ENCODE measurements at regions not wholly inside any gene's neighbourhood (a gene's known extent, or its start where the extent isn't known, plus 50 kb on each side); places are given as distances from the start of the nearest gene placed in this dataset.

DNA sequence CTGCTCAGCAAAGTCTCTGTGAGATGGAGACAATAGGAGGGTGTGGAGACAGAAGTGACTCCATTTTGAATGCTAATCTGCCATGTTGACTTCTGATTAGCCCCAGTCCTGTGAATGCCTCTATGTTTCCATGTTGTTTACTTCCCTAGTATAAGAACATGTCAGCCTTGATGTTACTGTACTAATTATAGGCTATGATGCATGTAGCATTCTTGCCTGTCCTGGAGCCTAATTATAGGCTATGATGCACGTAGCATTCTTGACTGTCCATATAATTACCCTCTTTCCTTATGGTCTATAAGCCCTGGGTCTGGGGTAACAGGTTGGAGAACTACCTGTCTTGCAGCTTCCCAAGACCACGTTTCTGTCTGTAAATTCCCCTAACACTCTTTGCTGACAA, 353.3 kb upstream of the CLINT1 start:
- 70% methylated on average over 2 of the region's 2 CpGs for WGBS (ENCODE audit: low lambda C conversion rate, missing lambda C conversion rate)
- Histone ChIP-seq H3K9me3 (ENCODE audit: low read depth) (no peaks in the 10 kb centered on the region), H3K4me2 (no peak overlapping the region), H3K27me3 (no peaks in the 10 kb centered on the region), H2AFZ (no peak overlapping the region), H3K4me3 (no peak overlapping the region), H4K20me1 (ENCODE audit: insufficient read depth, poor library complexity, severe bottlenecking) (no peaks in the 10 kb centered on the region), H3K27ac (no peak overlapping the region), H3K9me2 (replicated peaks; ENCODE audit: insufficient read depth) (no peaks in the 10 kb centered on the region), H3K79me2 (no peaks in the 10 kb centered on the region), H3K4me1 (ENCODE audit: insufficient read depth) (no peaks in the 10 kb centered on the region), H3K36me3 (replicated peaks; ENCODE audit: insufficient read depth, low read depth) (no peaks in the 10 kb centered on the region)
- TF ChIP-seq EZH2 (IDR thresholded peaks at IDR 0.05; ENCODE audit: borderline replicate concordance) (no peak), EZH2phosphoT487 (IDR thresholded peaks at IDR 0.05; ENCODE audit: low read depth, severe bottlenecking, unreplicated experiment) (no peak)
- TF ChIP-seq, protein P1, sequence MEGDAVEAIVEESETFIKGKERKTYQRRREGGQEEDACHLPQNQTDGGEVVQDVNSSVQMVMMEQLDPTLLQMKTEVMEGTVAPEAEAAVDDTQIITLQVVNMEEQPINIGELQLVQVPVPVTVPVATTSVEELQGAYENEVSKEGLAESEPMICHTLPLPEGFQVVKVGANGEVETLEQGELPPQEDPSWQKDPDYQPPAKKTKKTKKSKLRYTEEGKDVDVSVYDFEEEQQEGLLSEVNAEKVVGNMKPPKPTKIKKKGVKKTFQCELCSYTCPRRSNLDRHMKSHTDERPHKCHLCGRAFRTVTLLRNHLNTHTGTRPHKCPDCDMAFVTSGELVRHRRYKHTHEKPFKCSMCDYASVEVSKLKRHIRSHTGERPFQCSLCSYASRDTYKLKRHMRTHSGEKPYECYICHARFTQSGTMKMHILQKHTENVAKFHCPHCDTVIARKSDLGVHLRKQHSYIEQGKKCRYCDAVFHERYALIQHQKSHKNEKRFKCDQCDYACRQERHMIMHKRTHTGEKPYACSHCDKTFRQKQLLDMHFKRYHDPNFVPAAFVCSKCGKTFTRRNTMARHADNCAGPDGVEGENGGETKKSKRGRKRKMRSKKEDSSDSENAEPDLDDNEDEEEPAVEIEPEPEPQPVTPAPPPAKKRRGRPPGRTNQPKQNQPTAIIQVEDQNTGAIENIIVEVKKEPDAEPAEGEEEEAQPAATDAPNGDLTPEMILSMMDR (IDR thresholded peaks at IDR 0.05; ENCODE audit: poor library complexity): no peak
- no peak for DNase-seq (ENCODE audit: low spot score)

DNA sequence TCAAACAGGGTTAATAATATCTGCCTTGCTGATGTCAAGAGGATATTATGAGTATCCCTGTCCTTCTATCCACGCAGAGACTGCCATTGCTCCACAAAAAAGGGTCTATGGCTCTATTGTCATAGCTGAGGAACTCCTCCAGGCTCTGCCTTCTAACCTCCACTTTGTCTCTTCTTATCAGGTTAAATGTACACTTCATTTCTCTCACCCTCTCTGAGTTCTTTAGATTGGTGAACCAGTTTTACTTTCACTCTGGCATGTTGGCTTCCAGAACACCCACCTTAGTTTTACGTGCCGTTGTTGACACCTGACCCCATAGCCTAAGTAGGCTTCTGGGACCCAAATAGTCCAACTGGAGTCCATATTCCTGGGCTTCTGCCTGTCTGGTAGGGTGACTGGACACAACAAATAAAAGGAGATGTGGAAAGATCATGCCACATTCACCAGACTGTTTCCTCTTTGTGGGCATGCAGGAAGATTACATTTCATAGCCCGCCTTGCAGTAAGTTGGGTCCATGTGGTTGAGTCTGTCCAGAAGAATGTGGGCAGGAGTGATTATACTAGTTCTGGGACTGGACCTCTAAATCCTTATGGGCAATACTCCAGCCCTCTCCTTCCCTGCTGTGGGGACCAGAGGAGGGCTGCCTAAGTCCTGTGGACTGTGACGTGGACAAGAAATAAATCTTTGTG, 350.4 kb upstream of the CLINT1 start:
- H3K79me2 ChIP-seq: no peaks in the 10 kb centered on the region

DNA sequence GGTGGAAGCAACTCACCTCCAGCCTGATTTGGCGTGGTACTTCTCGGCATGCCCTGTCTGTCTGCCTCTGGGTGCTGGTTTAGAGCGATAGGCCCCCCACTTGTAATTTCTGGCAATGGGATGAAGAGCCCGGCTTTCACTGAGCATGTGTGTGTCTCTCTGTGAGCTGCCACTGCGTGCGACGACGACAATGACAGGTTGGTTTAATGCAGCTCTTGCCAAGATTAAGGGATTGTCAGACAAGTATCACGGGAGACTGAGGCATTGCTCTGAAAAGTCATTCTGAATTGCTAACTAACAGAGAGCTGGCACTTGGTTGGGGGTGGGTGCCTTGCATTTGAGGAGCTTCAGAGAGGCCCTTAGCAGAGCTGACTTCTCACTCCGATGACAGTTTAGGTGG, 348.8 kb upstream of the CLINT1 start:
- Histone ChIP-seq H3K79me2 (no peaks in the 10 kb centered on the region), H3K27ac (no peak overlapping the region), H3K9me3 (ENCODE audit: low read depth) (no peaks in the 10 kb centered on the region), H3K9me2 (replicated peaks; ENCODE audit: insufficient read depth) (no peaks in the 10 kb centered on the region), H4K20me1 (ENCODE audit: insufficient read depth, poor library complexity, severe bottlenecking) (no peaks in the 10 kb centered on the region), H3K36me3 (replicated peaks; ENCODE audit: insufficient read depth, low read depth) (no peaks in the 10 kb centered on the region), H2AFZ (no peak overlapping the region), H3K4me1 (ENCODE audit: insufficient read depth) (no peaks in the 10 kb centered on the region), H3K4me2 (no peak overlapping the region), H3K27me3 (no peaks in the 10 kb centered on the region), H3K4me3 (no peak overlapping the region)
- no peak for TF ChIP-seq EZH2 (IDR thresholded peaks at IDR 0.05; ENCODE audit: borderline replicate concordance)
- TF ChIP-seq EZH2phosphoT487 (IDR thresholded peaks at IDR 0.05; ENCODE audit: low read depth, severe bottlenecking, unreplicated experiment): no peak
- TF ChIP-seq, protein P1 (IDR thresholded peaks at IDR 0.05; ENCODE audit: poor library complexity): no peak
- no peak for DNase-seq (ENCODE audit: low spot score)
- 87% methylated on average over 10 of the region's 10 CpGs for WGBS (ENCODE audit: low lambda C conversion rate, missing lambda C conversion rate)

More for the DNA sequence above, 350.4 kb upstream of the CLINT1 start:
- no peaks in the 10 kb centered on the region for H3K9me2 ChIP-seq (replicated peaks; ENCODE audit: insufficient read depth)
- H3K4me2 ChIP-seq: no peak overlapping the region
- no peak overlapping the region for H3K4me3 ChIP-seq
- 86% methylated on average over 5 of the region's 5 CpGs for WGBS (ENCODE audit: low lambda C conversion rate, missing lambda C conversion rate)
- TF ChIP-seq EZH2phosphoT487 (IDR thresholded peaks at IDR 0.05; ENCODE audit: low read depth, severe bottlenecking, unreplicated experiment) (no peak), EZH2 (IDR thresholded peaks at IDR 0.05; ENCODE audit: borderline replicate concordance) (no peak)
- TF ChIP-seq, protein P1 (IDR thresholded peaks at IDR 0.05; ENCODE audit: poor library complexity): no peak
- H3K27ac ChIP-seq: no peak overlapping the region
- H3K27me3 ChIP-seq: no peaks in the 10 kb centered on the region
- no peaks in the 10 kb centered on the region for H4K20me1 ChIP-seq (ENCODE audit: insufficient read depth, poor library complexity, severe bottlenecking)
- H3K9me3 ChIP-seq (ENCODE audit: low read depth): no peaks in the 10 kb centered on the region
- DNase-seq (ENCODE audit: low spot score): no peak
- H3K36me3 ChIP-seq (replicated peaks; ENCODE audit: insufficient read depth, low read depth): no peaks in the 10 kb centered on the region
- no peaks in the 10 kb centered on the region for H3K4me1 ChIP-seq (ENCODE audit: insufficient read depth)
- H2AFZ ChIP-seq: no peak overlapping the region
